Activated CD4-positive, alpha-beta T cell treated with anti-CD3 and anti-CD28 coated beads for 36 hours (primary cell): ENCODE measurements at regions not wholly inside any gene's neighbourhood (a gene's known extent, or its start where the extent isn't known, plus 50 kb on each side); places are given as distances from the start of the nearest gene placed in this dataset.

ENCODE experiments used
- ATAC-seq: fragments of 200-7000 bp; cut with Tn5 transposase; one replicate; pipeline ENCODE4 v1.10.0; 2021; ENCODE audit warnings: mild to moderate bottlenecking, moderate library complexity
- CTCF ChIA-PET: fragments of 350-600 bp; sonication (Branson Sonifier 250); formaldehyde crosslinking; loops from one replicate; lab custom pipeline; 2021; ENCODE audit warnings: antibody characterized with exemption; lab: Charles Lee
- POLR2A ChIA-PET: fragments of 350-600 bp; sonication (Branson Sonifier 250); formaldehyde crosslinking; loops from one replicate; lab custom pipeline; 2021; ENCODE audit warnings: antibody characterized with exemption, inconsistent platforms; lab: Charles Lee
- DNase-seq: peaks from one replicate; pipeline ENCODE4 v3.0.0-alpha.2; 2020
- H3K27ac Mint-ChIP-seq: one replicate; pipeline ENCODE4 v1.8.0; 2021; ENCODE audit warnings: mixed read lengths
- H3K27me3 Mint-ChIP-seq: one replicate; pipeline ENCODE4 v1.8.0; 2021; ENCODE audit warnings: mixed read lengths
- H3K36me3 Mint-ChIP-seq: one replicate; pipeline ENCODE4 v1.8.0; 2021; ENCODE audit warnings: low read depth, mixed read lengths
- H3K4me1 Mint-ChIP-seq: one replicate; pipeline ENCODE4 v1.8.0; 2021; ENCODE audit warnings: mixed read lengths
- H3K4me3 Mint-ChIP-seq: one replicate; pipeline ENCODE4 v1.8.0; 2021; ENCODE audit warnings: mild to moderate bottlenecking, moderate library complexity, mixed read lengths
- H3K9me3 Mint-ChIP-seq: one replicate; pipeline ENCODE4 v1.8.0; 2021; ENCODE audit warnings: low read depth, mixed read lengths
- intact Hi-C, 2 experiments: fragments of 100-400 bp; cut with DNase I in 1 of 2; cut with micrococcal nuclease in 1 of 2; formaldehyde crosslinking; loops; one replicate each; pipeline versions ENCODE4 v1.14.2 to v1.15.1; 2022 to 2024; cut with DNase I, micrococcal nuclease

DNA sequence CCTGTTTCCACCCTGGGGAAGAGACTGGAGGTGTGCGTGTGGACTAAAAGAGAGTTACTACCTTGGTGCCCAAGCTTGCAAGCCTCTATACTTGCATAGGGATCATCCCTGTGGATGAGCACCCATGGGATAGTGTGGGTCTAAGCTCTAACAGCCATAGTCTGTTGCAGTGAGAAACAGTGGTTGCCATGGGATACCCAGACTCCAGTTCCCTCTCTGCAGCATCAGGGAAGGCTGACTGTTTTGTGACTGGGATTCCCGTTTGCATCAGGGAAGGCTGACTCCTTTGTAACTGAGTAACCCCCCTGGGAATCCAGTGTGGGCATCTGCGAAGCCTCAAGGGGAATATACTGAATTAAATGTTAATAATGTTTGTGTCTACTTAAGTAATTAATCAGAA is 196.1 kb downstream of the ZNF621 start:
- DNase-seq: no peak
- no peak overlapping the region for H3K4me3 Mint-ChIP-seq

DNA sequence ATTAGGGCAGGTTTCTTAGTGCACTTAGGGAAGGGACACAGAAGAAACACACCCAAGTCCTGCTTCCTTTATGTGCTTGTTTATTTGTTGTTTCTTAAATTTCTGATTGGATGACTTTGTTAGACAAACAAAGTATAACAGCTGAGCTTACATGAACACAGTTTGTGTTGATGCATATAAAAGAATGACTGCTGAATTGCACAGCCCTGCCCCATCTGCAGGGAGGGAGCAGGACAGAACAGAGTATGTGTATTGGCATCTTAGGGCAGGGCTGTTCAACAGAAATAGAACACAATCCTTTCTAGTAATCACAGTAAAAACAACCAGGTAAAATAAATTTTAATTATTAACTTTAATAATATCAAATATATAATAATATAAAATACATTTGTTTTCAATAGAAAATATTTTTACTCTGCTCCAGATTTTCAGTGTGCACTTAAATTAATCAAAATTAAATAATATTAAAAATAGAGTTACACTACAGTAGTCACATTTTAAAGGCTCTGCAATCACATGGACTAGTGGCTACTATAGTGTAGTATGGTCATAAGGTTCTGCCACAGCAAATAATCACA is 198.4 kb downstream of the ZNF621 start:
- ChIA-PET CTCF (no interaction called here), POLR2A (no interaction called here)
- DNase-seq (no peak), ATAC-seq (no peak)
- intact Hi-C loops: no loop called here
- Mint-ChIP-seq H3K36me3 (no peaks in the 10 kb centered on the region), H3K27me3 (no peaks in the 10 kb centered on the region), H3K4me3 (no peak overlapping the region), H3K9me3 (no peaks in the 10 kb centered on the region), H3K4me1 (no peaks in the 10 kb centered on the region), H3K27ac (no peak overlapping the region)

More for the DNA sequence above, 196.1 kb downstream of the ZNF621 start:
- no peaks in the 10 kb centered on the region for H3K4me1 Mint-ChIP-seq
- intact Hi-C loops: no loop called here
- no peak overlapping the region for H3K27ac Mint-ChIP-seq
- CTCF ChIA-PET: interaction anchor here (0.9 kb wide), 1 partner anchor 9 kb away, joined by 3 read pairs; no protein-coding TSS in a partner anchor
- POLR2A ChIA-PET: no interaction called here
- H3K9me3 Mint-ChIP-seq: no peaks in the 10 kb centered on the region
- ATAC-seq: no peak
- H3K36me3 Mint-ChIP-seq: no peaks in the 10 kb centered on the region
- no peaks in the 10 kb centered on the region for H3K27me3 Mint-ChIP-seq

- Mint-ChIP-seq H3K27ac (no peak overlapping the region), H3K9me3 (peaks cover 11% of the 10 kb centered on the region), H3K4me1 (no peaks in the 10 kb centered on the region), H3K4me3 (no peak overlapping the region), H3K27me3 (peaks cover 2% of the 10 kb centered on the region), H3K36me3 (no peaks in the 10 kb centered on the region)
- intact Hi-C loops: no loop called here
- DNase-seq (no peak), ATAC-seq (no peak)
- CTCF ChIA-PET: interaction anchor here (0.5 to 1.2 kb wide), 3 partner anchors 24 to 712 kb away, joined by 3 read pairs; no protein-coding TSS in a partner anchor
- POLR2A ChIA-PET: no interaction called here
These were observed 200.3 kb downstream of the ZNF621 start for GRCh38 chr3:40725031-40725430.

DNA sequence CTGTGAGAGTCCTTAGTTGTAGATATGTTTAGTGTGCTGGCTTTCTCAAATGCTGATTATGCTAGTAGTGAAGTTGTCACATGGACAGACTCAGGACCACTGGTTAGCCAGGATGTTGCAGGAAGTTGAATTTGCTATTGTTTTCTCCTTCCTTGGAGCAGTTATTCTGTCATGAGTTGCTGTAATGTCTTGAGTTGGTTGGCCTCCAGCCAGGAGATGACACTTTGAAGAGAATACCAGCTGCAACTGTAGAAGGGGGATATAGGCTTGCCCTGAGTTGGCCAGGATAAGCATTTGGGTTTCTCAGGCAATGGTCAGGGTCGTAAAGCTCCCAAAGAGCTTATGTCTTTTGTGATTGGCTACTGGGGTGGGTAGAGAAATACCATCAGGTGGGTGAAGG is 206.7 kb downstream of the ZNF621 start:
- Mint-ChIP-seq H3K36me3 (no peaks in the 10 kb centered on the region), H3K9me3 (peaks cover 22% of the 10 kb centered on the region), H3K4me3 (no peak overlapping the region), H3K27ac (no peak overlapping the region), H3K4me1 (no peaks in the 10 kb centered on the region), H3K27me3 (peaks cover 7% of the 10 kb centered on the region)
- DNase-seq: no peak
- ATAC-seq: no peak
- ChIA-PET CTCF (interaction anchor here (0.6 to 1.1 kb wide), 2 partner anchors 151 to 907 kb away, joined by 3 read pairs; no protein-coding TSS in a partner anchor), POLR2A (no interaction called here)
- intact Hi-C loops: no loop called here

DNA sequence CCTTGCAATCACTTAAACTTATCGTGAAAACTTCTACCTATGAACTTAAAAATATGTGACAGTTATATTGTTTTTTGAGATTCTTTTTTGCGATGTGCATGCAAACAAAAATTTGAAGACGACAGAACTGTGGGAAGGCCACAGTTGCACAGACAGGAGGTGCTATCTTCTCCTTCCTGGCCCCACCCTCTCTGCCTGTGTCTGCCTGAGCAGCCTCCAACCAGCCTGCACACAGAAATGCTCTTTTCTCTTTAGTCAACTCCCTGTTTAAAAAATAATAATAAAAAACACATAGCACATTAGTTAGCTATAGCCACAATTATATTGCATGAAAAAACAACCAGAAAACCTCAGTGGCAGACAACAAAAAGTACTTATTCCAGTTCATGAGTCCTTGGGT is 212.2 kb downstream of the ZNF621 start:
- Mint-ChIP-seq H3K27me3 (peaks cover 2% of the 10 kb centered on the region), H3K27ac (no peak overlapping the region), H3K36me3 (no peaks in the 10 kb centered on the region), H3K4me3 (no peak overlapping the region), H3K4me1 (no peaks in the 10 kb centered on the region), H3K9me3 (no peaks in the 10 kb centered on the region)
- ChIA-PET CTCF (interaction anchor here (1.4 kb wide), 1 partner anchor 12 kb away, joined by 4 read pairs; no protein-coding TSS in a partner anchor), POLR2A (no interaction called here)
- intact Hi-C loops: no loop called here
- DNase-seq: no peak
- ATAC-seq: no peak

DNA sequence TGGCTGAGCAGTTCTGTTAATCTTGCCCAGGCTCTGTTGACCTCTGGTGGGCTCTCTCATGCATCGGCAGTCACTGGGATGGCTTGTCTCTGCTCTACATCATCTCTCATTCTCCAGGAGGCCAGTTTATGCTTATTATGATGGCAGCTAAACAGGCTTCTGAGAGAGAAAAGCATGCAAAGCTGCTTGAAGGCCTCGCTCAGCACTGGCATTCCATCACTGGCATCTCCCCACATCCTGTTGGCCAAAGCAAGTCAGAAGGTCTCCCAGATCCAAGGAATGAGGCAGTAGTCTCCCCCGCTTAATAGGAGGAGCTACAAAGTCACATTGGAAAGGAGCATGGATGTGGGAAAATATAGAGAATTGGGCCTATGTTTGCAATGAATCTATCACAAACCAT is 212.6 kb downstream of the ZNF621 start:
- no peaks in the 10 kb centered on the region for H3K9me3 Mint-ChIP-seq
- H3K36me3 Mint-ChIP-seq: no peaks in the 10 kb centered on the region
- peaks cover 2% of the 10 kb centered on the region for H3K27me3 Mint-ChIP-seq
- H3K4me3 Mint-ChIP-seq: no peak overlapping the region
- intact Hi-C loops: no loop called here
- CTCF ChIA-PET: interaction anchor here (1.4 kb wide), 1 partner anchor 12 kb away, joined by 4 read pairs; no protein-coding TSS in a partner anchor
- DNase-seq: no peak
- no peak for ATAC-seq
- H3K27ac Mint-ChIP-seq: no peak overlapping the region
- no peaks in the 10 kb centered on the region for H3K4me1 Mint-ChIP-seq
- POLR2A ChIA-PET: no interaction called here

- no peak overlapping the region for H3K27ac Mint-ChIP-seq
- H3K36me3 Mint-ChIP-seq: no peaks in the 10 kb centered on the region
- no peak overlapping the region for H3K4me3 Mint-ChIP-seq
- no peaks in the 10 kb centered on the region for H3K27me3 Mint-ChIP-seq
- intact Hi-C loops: loop anchor here in 1 of 2 experiments (10.0 kb wide), 1 partner anchor 155 kb away; no protein-coding TSS in a partner anchor
- ATAC-seq (no peak), DNase-seq (no peak)
- ChIA-PET CTCF (no interaction called here), POLR2A (no interaction called here)
- H3K4me1 Mint-ChIP-seq: no peaks in the 10 kb centered on the region
- H3K9me3 Mint-ChIP-seq: no peaks in the 10 kb centered on the region
These were observed 215.2 kb downstream of the ZNF621 start for GRCh38 chr3:40739971-40740370.

DNA sequence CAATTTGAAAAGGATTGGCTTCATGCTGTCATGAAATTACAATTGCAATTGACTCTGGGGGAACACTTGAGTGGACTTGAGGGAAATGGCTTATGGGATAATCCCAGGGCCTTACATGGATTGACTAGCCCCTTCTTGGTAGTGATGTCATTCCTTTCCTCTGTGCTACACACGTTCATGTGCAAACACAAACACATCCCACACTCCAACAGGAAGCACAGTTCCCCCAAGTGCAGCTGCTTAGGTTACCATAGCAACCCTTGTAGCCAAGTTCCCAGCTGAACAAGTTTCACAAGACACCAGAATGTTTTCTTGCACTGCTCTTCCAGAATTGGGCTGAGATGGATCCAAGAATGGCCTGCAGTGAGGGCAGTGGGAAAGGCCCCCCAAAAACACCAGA is 217.0 kb downstream of the ZNF621 start:
- peaks cover under 1% of the 10 kb centered on the region for H3K27me3 Mint-ChIP-seq
- intact Hi-C loops: loop anchor here in 1 of 2 experiments (10.0 kb wide), 1 partner anchor 157 kb away; no protein-coding TSS in a partner anchor

DNA sequence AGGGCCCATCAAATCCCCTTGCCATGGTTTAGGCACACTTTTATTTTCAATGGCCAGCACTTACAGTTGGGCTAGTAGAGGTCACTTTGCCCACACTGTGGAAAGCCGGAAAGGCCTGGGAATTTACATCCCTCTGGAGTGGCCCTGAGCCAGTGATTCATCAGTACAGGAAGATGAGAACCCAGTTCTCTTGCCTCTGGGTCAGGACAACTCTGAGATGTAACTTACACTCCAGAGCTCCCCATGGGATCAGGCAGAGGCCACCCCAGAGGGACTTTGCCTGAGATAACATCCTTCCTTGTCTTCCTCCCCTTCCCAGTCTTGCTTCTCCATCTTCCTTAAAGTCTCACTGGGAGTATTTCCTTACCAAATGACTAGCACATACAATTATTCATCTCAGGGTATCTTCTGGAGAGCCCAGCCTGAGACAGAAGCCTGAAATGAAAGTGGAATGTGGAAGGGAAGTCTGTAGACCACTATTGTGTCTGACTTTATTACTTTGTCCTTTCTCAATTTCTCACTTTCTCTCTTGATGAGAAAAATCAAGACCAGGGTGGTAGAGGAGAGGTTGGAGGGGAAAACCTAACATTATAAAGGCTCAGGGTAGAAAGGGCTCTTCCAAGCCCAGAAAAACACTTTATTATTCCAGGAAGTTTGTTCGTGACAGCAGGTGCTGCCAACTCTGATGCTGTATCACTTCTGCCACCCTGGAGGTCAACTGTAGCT is 220.8 kb downstream of the ZNF621 start:
- DNase-seq: no peak
- H3K27ac Mint-ChIP-seq: no peak overlapping the region
- no peaks in the 10 kb centered on the region for H3K9me3 Mint-ChIP-seq
- no peak for ATAC-seq
- no peaks in the 10 kb centered on the region for H3K4me1 Mint-ChIP-seq
- H3K36me3 Mint-ChIP-seq: no peaks in the 10 kb centered on the region
- H3K4me3 Mint-ChIP-seq: no peak overlapping the region
- intact Hi-C loops: loop anchor here in 1 of 2 experiments (10.0 kb wide), 1 partner anchor 161 kb away; no protein-coding TSS in a partner anchor
- H3K27me3 Mint-ChIP-seq: peaks cover 4% of the 10 kb centered on the region
- ChIA-PET POLR2A (no interaction called here), CTCF (interaction anchor here (0.6 kb wide), 1 partner anchor 76 kb away, joined by 3 read pairs; no protein-coding TSS in a partner anchor)

More for the DNA sequence above, 217.0 kb downstream of the ZNF621 start:
- Mint-ChIP-seq H3K27ac (no peak overlapping the region), H3K36me3 (no peaks in the 10 kb centered on the region), H3K9me3 (no peaks in the 10 kb centered on the region), H3K4me1 (no peaks in the 10 kb centered on the region), H3K4me3 (no peak overlapping the region)
- no peak for ATAC-seq
- ChIA-PET CTCF (no interaction called here), POLR2A (no interaction called here)
- DNase-seq: no peak

DNA sequence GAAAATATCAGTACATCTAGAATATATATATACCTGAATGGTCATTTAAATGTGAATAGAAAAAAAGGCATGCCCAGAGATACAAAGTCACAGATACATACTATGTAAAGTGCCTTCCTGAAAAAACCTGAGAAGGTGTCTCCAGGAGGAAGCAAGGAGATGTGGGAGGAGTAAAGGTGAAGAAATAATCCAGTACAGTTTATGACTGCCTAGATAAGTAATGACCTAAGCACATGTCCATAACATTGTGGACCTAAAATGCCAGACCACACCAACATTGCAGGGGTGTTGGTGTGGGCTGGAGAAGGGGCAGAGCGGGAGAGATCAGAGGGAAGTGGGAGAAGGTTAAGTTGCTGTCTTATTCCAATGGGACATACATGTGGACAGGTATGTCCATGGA is 226.9 kb downstream of the ZNF621 start:
- H3K4me3 Mint-ChIP-seq: no peak overlapping the region

GRCh38 chr3:40752492-40752891 is 227.7 kb downstream of the ZNF621 start:
- no peak for DNase-seq
- Mint-ChIP-seq H3K27me3 (peaks cover 12% of the 10 kb centered on the region), H3K27ac (no peak overlapping the region), H3K9me3 (no peaks in the 10 kb centered on the region), H3K4me3 (no peak overlapping the region), H3K36me3 (no peaks in the 10 kb centered on the region), H3K4me1 (peaks cover 4% of the 10 kb centered on the region)
- intact Hi-C loops: no loop called here
- CTCF ChIA-PET: no interaction called here
- POLR2A ChIA-PET: no interaction called here
- no peak for ATAC-seq

More for the DNA sequence above, 226.9 kb downstream of the ZNF621 start:
- Mint-ChIP-seq H3K27ac (no peak overlapping the region), H3K36me3 (no peaks in the 10 kb centered on the region), H3K9me3 (no peaks in the 10 kb centered on the region), H3K4me1 (peaks cover 4% of the 10 kb centered on the region), H3K27me3 (peaks cover 12% of the 10 kb centered on the region)
- ATAC-seq (no peak), DNase-seq (no peak)
- ChIA-PET POLR2A (no interaction called here), CTCF (no interaction called here)
- intact Hi-C loops: no loop called here
